HG03139 (cell line): ENCODE measurements at regions not wholly inside any gene's neighbourhood (a gene's known extent, or its start where the extent isn't known, plus 50 kb on each side); places are given as distances from the start of the nearest gene placed in this dataset.

Source experiments
- ATAC-seq: cut with Tn5 transposase; IDR thresholded peaks from one replicate; pipeline ENCODE4 v1.9.1; 2021; ENCODE audit not compliant: unreplicated experiment

- no peak for ATAC-seq
Measured at GRCh38 chr3:117681619-117682018, 972.0 kb downstream of the TUSC7 start.

- ATAC-seq: no peak
Measured at GRCh38 chr3:117687096-117687495, 977.5 kb downstream of the TUSC7 start.

- ATAC-seq: no peak
Measured at GRCh38 chr3:117688583-117688982, 979.0 kb downstream of the TUSC7 start.

GRCh38 chr3:117691526-117691925, 981.9 kb downstream of the TUSC7 start:
- no peak for ATAC-seq

- ATAC-seq: no peak
Measured at GRCh38 chr3:117692416-117692995, 982.9 kb downstream of the TUSC7 start.

GRCh38 chr3:117695321-117695720, 985.7 kb downstream of the TUSC7 start:
- ATAC-seq: no peak

- no peak for ATAC-seq
Measured at GRCh38 chr3:117695871-117696645, 986.5 kb downstream of the TUSC7 start.

GRCh38 chr3:117696851-117697407, 987.4 kb downstream of the TUSC7 start:
- ATAC-seq: no peak

- ATAC-seq: no peak
Measured at GRCh38 chr3:117699058-117699457, 989.5 kb downstream of the TUSC7 start.

GRCh38 chr3:117700573-117701360, 991.2 kb downstream of the TUSC7 start:
- ATAC-seq: no peak

GRCh38 chr3:117705011-117705410, 995.4 kb downstream of the TUSC7 start:
- no peak for ATAC-seq

- ATAC-seq: no peak
Measured at GRCh38 chr3:117706037-117706436, 996.5 kb downstream of the TUSC7 start.

GRCh38 chr3:117706756-117707155, 997.2 kb downstream of the TUSC7 start:
- ATAC-seq: no peak

GRCh38 chr3:117708601-117709000, 999.0 kb downstream of the TUSC7 start:
- ATAC-seq: no peak

GRCh38 chr3:117709108-117709507, 999.5 kb downstream of the TUSC7 start:
- ATAC-seq: no peak

GRCh38 chr3:117710501-117710900, 1000.9 kb downstream of the TUSC7 start:
- ATAC-seq: no peak

GRCh38 chr3:117719316-117719926, 1009.8 kb downstream of the TUSC7 start:
- ATAC-seq: no peak

GRCh38 chr3:117721866-117722265, 1012.3 kb downstream of the TUSC7 start:
- no peak for ATAC-seq

GRCh38 chr3:117722856-117723255, 1013.3 kb downstream of the TUSC7 start:
- no peak for ATAC-seq

GRCh38 chr3:117723825-117724224, 1014.2 kb downstream of the TUSC7 start:
- ATAC-seq: no peak

GRCh38 chr3:117725314-117725713, 1015.7 kb downstream of the TUSC7 start:
- ATAC-seq: no peak
